ENCODE measurements at regions not wholly inside any gene's neighbourhood (a gene's known extent, or its start where the extent isn't known, plus 50 kb on each side); places are given as distances from the start of the nearest gene placed in this dataset.

DNA sequence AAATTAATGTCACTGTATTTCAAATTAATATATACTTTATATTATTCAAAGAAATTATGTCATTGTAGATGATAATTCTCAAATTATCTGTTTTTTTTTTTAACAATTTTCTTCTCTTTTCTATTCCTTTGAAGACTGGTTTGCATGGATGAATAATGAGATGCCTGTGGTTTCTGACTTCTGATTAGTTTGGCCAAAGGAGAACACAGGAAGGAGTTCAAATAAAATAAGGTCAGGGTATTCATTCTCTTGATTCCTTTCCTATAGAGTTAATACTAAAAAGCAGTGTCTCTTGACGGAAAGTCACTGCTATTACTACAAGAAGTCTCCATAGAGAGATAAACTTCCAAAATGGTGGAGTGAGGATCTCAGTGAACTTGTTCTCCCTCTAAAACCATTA, 279.6 kb upstream of the FTMT start:
- no peaks in the 10 kb centered on the region for H3K4me1 Mint-ChIP-seq (ENCODE audit: low read depth)
- H3K4me3 Mint-ChIP-seq (ENCODE audit: low read depth): no peak overlapping the region
- no peaks in the 10 kb centered on the region for H3K9me3 Mint-ChIP-seq (ENCODE audit: low read depth)
- H3K27ac Mint-ChIP-seq: no peak overlapping the region
- DNase-seq (ENCODE audit: low spot score, unreplicated experiment): no peak
- TF ChIP-seq, protein P1, sequence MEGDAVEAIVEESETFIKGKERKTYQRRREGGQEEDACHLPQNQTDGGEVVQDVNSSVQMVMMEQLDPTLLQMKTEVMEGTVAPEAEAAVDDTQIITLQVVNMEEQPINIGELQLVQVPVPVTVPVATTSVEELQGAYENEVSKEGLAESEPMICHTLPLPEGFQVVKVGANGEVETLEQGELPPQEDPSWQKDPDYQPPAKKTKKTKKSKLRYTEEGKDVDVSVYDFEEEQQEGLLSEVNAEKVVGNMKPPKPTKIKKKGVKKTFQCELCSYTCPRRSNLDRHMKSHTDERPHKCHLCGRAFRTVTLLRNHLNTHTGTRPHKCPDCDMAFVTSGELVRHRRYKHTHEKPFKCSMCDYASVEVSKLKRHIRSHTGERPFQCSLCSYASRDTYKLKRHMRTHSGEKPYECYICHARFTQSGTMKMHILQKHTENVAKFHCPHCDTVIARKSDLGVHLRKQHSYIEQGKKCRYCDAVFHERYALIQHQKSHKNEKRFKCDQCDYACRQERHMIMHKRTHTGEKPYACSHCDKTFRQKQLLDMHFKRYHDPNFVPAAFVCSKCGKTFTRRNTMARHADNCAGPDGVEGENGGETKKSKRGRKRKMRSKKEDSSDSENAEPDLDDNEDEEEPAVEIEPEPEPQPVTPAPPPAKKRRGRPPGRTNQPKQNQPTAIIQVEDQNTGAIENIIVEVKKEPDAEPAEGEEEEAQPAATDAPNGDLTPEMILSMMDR (IDR thresholded peaks at IDR 0.05; ENCODE audit: unreplicated experiment): no peak
- no peaks in the 10 kb centered on the region for H3K27me3 Mint-ChIP-seq
- H3K36me3 Mint-ChIP-seq (ENCODE audit: insufficient read depth): no peaks in the 10 kb centered on the region

- TF ChIP-seq, protein P1 (IDR thresholded peaks at IDR 0.05; ENCODE audit: unreplicated experiment): no peak
- no peaks in the 10 kb centered on the region for H3K4me1 Mint-ChIP-seq (ENCODE audit: low read depth)
- no peaks in the 10 kb centered on the region for H3K27me3 Mint-ChIP-seq
- no peaks in the 10 kb centered on the region for H3K36me3 Mint-ChIP-seq (ENCODE audit: insufficient read depth)
- DNase-seq (ENCODE audit: low spot score, unreplicated experiment): no peak
- no peak overlapping the region for H3K27ac Mint-ChIP-seq
- H3K9me3 Mint-ChIP-seq (ENCODE audit: low read depth): no peaks in the 10 kb centered on the region
- no peak overlapping the region for H3K4me3 Mint-ChIP-seq (ENCODE audit: low read depth)
Measured at GRCh38 chr5:121573721-121574382, 277.8 kb upstream of the FTMT start.

- TF ChIP-seq, protein P1 (IDR thresholded peaks at IDR 0.05; ENCODE audit: unreplicated experiment): no peak
- H3K36me3 Mint-ChIP-seq (ENCODE audit: insufficient read depth): no peaks in the 10 kb centered on the region
- no peaks in the 10 kb centered on the region for H3K4me1 Mint-ChIP-seq (ENCODE audit: low read depth)
- H3K27me3 Mint-ChIP-seq: no peaks in the 10 kb centered on the region
- no peak overlapping the region for H3K27ac Mint-ChIP-seq
- DNase-seq (ENCODE audit: low spot score, unreplicated experiment): no peak
- no peak overlapping the region for H3K4me3 Mint-ChIP-seq (ENCODE audit: low read depth)
- H3K9me3 Mint-ChIP-seq (ENCODE audit: low read depth): no peaks in the 10 kb centered on the region
Measured at GRCh38 chr5:121581588-121581987, 270.1 kb upstream of the FTMT start.

- Mint-ChIP-seq H3K9me3 (ENCODE audit: low read depth) (peaks cover 28% of the 10 kb centered on the region), H3K27ac (no peak overlapping the region), H3K4me1 (ENCODE audit: low read depth) (no peaks in the 10 kb centered on the region), H3K27me3 (no peaks in the 10 kb centered on the region), H3K36me3 (ENCODE audit: insufficient read depth) (no peaks in the 10 kb centered on the region), H3K4me3 (ENCODE audit: low read depth) (no peak overlapping the region)
- TF ChIP-seq, protein P1 (IDR thresholded peaks at IDR 0.05; ENCODE audit: unreplicated experiment): no peak
- DNase-seq (ENCODE audit: low spot score, unreplicated experiment): no peak
Measured at GRCh38 chr5:121596882-121597281, 254.8 kb upstream of the FTMT start.

- no peaks in the 10 kb centered on the region for H3K4me1 Mint-ChIP-seq (ENCODE audit: low read depth)
Measured at GRCh38 chr5:121608826-121609225, 242.9 kb upstream of the FTMT start.

More at GRCh38 chr5:121608826-121609225, 242.9 kb upstream of the FTMT start:
- Mint-ChIP-seq H3K4me3 (ENCODE audit: low read depth) (no peak overlapping the region), H3K36me3 (ENCODE audit: insufficient read depth) (no peaks in the 10 kb centered on the region), H3K27me3 (no peaks in the 10 kb centered on the region), H3K27ac (no peak overlapping the region), H3K9me3 (ENCODE audit: low read depth) (peaks cover 4% of the 10 kb centered on the region)
- TF ChIP-seq, protein P1 (IDR thresholded peaks at IDR 0.05; ENCODE audit: unreplicated experiment): no peak
- DNase-seq (ENCODE audit: low spot score, unreplicated experiment): no peak

Measured in progenitor cell of endocrine pancreas (in vitro differentiated cells).